HG03354 (cell line): ENCODE measurements at regions not wholly inside any gene's neighbourhood (a gene's known extent, or its start where the extent isn't known, plus 50 kb on each side); places are given as distances from the start of the nearest gene placed in this dataset.

ENCODE experiments used
- ATAC-seq: cut with Tn5 transposase; IDR thresholded peaks from one replicate; pipeline ENCODE4 v1.9.1; 2021; ENCODE audit warnings: mild to moderate bottlenecking; ENCODE audit not compliant: unreplicated experiment, poor library complexity, severe bottlenecking

DNA sequence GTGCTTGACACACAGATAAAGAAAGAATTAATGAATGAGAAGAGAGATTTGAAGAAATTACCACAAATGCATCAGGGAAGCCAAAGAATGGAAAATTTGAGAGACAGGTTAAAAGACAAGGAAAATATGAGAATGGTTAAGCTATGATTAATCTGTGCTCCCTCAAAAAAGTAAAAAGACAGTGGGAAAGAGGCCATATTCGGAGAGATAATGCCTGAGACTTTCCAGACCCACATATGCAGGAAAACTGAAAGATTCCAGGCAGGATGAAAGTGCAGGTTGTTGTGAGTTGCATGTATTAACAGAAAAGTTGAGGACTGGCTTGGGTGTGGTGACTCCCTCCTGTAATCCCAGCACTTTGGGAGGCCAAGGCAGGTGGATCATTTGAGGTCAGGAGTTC is 302.3 kb downstream of the UACA start:
- no peak for ATAC-seq

DNA sequence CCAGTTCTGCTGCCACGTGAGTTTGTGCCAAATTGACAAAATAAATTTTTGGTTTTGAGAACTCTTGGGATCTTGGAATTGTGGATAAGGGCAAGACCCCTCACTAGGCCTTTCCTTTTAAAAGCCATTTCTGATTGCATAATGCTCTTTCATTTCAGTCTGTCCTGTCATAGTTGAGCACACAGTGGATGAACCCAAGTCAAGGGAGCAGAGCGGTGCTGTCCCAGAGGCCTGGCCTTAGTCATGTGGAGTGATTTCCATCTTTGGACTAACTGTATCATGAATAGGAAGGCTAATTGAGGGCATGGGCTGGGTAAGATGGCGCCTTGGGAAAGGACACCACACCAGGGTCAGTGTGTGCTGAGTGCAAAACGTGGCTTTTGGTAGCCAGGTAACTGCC is 304.0 kb downstream of the UACA start:
- no peak for ATAC-seq

DNA sequence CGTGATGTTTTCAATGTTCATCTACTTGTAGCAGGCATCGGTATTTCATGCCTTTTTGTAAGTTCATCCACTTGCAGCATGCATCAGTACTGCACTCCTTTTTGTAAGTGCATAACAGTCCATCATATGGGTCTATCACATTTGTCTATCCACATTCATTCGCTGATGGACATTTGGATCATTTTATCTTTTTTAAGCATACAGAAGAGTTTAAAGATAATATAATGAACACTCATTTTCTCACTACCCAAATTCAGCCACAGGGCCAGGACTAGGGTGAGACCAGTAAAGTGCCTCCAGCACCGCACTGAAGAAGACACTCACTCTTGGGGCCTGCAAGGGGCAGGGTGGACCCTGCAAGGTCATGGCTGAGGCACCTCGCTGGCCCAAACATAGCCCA is 309.6 kb downstream of the UACA start:
- ATAC-seq = no peak

DNA sequence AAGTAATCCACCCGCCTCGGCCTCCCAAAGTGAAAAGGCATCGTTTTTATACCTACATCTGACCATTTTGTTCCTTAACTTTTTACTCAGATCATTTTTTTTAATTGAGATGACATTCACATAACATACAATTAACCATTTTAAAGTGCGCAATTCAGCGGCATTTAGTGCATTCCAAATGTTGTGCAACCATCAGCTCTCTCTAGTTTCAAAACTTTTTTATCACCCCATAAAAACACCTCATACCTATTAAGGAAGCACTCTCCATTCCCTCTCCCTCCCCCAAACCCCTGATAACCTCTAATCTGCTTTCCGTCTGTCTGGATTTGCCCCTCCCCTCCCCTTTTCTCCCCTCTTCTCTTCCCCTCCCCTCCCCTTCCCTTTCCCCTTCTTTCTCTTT is 310.1 kb downstream of the UACA start:
- ATAC-seq = no peak

DNA sequence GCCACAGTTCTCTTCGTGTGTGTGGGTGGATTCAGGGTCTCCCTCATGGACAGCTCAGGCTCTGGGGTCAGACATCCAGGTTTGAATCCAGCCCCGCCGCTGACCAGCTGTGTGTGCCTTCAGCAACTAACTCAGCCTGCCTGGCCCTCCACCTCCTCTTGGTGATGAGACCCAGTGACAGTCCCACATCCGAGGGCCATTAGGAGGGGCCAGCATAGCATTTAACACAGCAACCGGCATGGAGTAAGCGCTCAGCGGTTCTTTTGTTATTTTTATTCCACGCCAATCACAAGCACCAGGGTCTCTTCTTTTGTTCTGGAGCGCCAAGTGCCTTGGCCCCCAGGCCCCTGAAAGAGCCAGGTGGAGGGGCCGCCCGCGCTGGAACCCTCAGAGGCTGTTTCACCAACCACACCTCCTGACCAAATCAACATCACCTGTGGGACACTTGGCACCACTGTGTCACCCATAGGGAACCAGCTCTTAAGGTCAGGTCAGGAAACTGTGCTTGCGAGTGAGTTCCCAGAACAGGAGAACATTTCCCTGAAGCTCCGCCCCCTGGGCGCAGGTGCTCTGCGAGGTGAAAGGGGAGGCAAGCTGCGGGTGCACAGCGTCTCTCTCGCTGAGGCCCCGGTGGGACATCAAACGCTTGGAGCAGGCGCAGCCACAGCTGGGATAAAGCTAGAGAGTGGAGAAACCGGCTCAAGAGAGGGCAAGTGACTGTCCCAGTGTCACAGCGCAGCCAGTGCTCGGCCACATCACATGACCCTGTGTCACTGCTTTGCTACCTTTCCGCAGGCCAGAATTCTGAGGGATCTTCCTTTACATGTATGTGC is 311.3 kb downstream of the UACA start:
- ATAC-seq = no peak

DNA sequence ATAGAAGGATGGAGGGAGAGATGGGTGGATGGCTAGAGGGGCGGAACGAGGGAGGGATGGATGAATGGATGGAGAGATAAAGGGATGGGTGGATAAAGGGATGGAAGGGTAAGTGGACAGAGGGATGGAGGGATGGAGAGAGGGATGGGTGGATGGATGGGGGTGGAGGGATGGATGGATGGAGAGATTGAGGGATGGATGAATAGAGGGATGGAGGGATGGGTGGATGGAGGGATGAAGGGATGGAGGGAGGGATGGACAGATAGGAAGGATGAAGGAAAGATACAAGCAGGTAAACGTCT is 313.3 kb downstream of the UACA start:
- ATAC-seq = no peak

DNA sequence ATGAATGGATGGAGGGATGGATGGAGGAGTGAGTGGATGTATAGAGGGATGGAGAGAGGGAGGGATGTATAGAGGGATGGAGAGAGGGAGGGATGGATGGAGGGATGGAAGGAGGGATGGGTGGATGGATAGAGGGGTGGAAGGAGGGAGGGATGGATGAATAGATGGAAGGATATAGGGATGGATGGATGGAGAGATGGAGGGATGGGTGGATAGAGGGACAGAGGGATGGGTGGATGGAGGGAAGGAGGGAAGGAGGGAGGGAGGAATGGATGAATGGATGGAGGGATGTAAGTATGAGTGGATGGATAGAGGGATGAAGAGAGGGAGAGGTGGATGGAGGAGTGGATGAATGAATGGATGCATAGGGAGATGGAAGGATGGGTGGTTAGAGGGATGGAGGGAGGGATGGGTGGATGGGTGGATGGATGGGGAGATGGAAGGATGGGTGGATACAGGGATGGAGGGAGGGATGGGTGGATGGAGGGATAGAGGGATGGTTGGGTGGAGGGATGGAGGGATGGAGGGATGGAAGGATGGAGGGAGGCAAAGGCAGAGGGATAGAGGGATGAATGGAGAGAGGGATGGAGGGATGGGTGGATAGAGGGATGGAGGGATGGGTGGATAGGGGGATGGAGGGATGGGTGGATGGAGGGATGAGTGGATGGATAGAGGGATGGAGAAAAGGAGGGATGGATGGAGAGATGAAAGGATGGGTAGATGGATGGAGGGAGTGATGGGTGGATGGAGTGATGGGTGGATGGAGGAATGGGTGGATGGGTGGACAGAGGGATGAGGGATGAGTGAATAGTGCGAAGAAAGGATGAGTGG is 313.8 kb downstream of the UACA start:
- ATAC-seq = no peak

DNA sequence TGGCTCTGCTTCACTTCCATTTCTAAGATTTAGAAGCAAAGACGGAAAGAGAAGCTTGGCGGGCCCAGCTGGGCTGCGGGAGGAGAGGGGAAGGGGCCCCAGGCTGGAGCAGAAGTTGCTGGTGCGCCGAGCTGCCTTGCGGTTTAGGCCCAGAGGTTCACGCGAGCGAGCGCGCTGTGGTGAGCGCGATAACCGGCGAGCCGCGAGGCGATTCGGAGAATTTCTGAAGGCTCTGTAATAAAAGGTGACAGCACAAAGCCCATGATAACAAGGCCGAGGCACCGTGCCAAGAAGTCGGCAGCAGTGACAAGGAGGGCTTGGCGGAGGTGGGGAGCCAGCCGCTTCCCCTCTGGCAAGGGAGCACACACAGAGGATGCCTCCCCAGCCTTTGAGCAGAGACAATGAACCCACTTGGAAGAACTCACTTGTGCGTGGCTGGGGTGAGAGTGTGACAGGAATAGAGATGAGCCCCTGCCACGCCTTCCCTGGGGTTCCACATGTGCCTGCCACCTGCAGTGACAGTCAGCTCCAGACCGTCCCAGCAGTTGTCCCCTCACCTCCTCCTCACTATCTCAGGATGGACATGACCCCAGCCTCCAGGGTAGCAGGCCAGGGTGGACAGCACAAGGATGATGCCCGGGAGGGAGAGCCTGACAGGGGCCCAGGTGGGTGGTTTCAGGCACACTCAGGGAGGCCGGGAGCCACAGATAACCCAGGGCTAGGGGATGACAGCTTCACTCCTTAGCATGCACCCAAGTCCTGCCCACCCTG is 315.2 kb downstream of the UACA start:
- ATAC-seq = no peak

DNA sequence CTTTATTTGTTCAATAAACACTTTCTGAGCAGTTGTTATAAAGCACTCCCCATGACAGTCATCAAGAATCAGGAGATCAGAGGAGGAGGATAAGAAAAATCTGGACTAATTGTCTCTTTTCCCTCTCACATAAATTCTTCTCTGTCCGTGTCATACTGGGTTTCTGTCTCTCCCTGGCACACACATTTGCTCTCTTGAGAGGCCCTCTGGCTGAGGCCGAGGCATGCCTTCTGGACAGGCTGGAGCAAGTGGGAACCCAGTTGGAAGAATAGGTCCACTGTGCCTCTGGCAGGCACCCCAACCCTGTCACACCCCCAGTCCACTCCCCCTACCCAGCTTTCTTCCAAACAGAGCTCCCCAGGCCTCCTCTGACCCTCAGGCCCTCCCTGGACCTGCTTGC is 315.8 kb downstream of the UACA start:
- no peak for ATAC-seq

DNA sequence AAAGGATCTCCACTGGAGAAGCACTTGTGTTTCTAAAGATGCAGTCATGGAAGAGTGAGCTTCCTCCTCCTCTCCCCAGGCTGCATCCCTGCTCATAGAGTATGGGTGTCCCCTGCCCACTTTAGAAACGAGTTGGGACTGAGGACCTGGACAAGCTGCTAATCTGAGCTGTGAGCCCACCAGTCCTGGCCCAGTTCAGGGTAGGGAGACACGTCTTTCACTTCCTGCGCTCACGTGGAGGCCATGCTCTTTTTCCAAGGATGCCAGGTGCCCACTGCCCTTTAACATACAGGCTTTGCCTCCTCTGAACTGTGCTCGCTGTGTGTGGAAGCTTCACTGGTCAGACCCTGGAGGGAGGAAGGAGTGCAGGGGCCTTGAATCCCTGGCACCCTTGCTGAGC is 316.3 kb downstream of the UACA start:
- ATAC-seq = no peak

DNA sequence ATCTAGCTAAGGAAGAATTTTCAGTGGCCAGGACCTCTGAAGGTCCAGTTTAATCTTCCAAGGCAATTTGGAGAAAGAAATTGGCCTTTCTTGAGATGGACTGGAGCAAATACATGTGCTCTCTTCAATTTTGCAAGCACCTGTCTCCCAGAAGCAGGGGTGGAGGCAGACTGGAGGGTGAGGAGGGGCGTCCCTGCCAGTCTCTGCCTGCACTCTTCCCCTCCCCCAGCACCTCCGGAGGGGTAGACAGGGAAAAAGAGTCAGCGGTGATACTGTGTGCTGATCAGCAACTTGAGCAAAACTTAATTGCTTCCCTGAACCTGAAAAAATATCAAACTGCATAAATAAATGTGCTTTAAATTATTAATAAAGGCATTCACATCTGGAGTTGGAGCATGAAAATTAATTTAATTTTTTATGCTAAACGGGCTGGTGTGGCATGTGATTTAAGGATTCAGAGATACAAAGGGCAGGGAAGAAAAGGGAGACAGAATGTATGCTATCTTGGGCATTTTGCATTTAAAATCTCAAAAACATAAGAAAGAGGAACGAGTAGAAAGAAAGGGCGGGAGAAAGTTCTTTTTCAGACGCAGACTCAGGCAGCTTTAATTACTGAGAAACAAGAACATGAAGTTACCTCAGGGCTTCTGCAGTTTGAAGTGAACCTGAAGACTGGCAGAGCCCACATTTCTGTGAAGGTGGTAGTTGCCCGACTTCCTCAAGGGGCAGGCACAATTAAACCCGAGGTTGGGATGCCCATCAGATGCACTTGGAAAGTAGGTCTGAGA is 319.7 kb downstream of the UACA start:
- ATAC-seq = no peak

DNA sequence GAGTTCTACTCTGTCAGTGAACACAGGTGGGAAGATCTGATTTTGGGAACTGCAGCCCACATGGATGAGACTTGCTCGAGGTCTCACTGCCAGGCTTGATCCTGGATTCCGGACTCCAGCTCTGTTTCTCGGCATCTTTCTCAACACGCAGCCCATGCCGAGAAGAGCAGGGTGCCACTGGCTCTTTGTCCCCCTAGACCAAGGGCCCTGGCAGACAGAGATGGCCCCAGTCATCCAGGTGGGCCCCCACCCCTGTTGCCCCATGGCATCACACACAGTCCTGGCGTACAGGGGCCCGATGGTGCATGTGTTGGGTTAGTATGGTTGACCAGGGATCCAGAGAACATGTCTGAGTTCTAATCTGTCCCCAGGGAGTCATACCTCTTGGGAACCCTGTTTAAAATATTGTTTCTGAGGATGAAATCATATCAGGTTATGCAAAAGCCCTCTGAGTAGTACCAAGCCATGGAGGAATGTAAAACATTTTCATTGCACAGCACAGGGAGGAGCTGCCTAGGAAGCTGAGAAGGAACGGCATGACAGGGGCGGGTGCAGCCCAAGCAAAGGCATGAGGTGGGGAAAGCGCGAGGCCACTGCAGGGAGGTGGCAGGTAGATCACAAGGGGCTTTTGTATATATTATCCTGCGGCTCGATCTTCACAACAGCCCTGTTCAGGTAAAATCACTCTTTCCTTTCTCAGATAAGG is 320.6 kb downstream of the UACA start:
- no peak for ATAC-seq

DNA sequence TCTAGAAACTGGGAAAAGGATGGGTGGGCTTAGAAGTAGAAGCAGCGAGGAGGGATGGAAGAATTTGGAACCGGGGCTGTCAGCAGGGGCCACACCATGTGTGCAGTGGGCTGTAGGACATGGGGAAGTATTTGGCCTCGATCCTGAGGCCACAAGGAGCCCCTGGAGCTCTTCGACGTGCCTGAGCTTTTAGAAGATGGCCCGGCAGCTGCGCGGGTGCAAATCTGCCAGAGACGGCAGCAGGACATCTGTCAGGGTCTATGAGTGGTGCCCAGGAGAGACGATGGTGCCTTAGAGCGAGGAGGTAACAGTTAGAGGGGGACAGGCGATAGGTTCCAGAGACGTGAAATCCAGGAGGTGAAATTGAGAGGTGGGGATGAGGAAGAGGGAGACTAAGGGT is 321.1 kb downstream of the UACA start:
- no peak for ATAC-seq

DNA sequence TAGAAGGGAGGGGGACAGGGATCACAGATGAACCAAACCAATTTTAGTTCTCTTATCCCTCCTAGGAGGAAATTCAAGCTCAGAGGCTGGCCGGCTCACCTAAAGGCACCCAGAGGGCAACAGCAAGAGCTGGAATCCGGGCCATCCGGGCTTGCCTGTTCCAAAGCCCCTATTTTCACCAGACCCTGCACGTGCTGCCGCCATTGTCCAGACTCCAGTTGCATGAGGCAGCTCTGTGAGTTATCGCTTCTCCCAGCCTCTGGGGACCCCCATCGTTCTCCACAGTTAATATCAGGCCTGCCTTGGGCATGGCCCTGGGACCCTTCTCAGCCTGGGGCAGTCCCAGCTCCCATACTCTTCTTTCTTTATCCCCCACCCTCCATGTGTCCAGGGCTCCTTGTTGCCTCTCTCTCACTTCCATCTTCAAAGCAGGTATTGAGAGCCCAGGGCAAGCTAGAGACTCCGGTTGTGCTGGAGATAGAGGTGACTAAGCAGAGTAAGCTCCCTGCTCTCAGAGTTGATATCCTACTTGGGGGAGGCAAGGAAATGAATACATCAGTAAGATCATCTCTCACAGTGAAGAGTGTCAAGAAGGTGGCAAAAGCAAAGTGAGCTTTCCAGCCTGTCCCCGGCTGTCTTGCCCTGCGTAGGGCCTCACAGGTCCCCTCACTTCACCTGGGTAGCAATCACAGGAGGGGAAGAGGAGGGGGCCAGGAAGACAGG is 322.8 kb downstream of the UACA start:
- no peak for ATAC-seq

DNA sequence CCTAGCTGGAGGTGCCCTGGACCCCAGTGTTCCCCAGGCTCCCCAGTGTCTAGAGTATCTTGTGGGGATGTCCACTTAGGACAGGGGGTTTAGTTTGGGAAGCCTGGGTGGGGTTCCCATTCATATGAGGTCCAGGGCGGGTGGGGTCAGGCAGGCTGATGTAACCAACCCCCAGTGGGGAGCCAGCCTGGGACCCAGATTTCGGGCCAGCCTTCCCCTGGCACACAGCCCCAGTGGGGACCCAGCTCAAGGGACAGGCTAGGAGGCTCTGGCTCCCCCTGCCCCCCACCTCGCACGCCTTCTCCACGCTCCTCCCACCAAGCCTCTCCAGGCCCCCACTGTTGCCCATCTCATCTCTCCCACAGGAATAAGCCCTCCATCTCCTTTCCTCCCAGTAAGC is 323.5 kb downstream of the UACA start:
- no peak for ATAC-seq

DNA sequence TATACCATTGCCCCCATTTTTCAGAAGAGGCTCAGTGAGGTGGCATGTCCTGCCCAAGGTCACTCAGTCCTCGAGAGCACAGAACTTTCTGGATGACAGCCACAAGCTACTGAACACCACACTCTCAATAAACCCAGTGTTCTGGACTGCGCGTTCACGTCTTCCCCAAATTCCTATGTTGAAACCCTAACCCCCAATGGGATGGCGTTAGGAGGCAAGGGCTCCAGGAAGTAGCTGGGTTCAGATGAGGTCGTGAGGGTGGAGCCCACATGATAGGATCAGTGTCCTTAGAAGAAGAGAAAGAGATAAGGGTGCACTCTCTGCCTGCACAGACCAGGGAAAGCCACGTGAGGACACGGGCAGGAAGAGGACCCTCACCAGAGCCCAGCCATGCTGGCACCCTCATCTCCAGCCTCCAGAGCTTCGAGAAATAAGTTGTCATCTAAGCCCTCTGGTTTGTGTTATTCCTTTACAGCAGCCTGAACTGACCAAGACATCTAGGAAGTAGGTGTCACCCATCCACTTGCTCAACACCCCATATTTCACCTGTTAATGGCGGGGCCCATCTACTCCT is 324.0 kb downstream of the UACA start:
- no peak for ATAC-seq

DNA sequence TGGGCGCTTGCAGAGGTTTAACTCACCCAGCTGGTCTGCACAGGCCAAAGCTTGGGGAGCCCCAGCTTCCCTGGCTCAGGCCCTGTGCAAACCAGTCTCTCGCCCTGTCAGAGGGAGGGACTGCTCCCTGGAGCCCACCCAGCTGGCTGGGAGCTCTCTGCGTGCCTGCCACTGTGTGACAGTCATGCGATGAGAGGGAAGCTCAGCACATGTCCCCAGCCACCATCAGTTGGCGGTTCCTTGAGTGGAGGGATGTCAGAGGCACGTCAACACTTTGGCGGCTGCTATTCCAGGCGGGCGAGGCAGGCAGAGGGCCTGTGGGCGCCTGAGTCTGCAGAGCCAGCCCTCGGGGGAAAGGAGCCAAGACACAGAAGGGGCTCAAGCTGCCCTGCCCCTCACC is 324.6 kb downstream of the UACA start:
- no peak for ATAC-seq

DNA sequence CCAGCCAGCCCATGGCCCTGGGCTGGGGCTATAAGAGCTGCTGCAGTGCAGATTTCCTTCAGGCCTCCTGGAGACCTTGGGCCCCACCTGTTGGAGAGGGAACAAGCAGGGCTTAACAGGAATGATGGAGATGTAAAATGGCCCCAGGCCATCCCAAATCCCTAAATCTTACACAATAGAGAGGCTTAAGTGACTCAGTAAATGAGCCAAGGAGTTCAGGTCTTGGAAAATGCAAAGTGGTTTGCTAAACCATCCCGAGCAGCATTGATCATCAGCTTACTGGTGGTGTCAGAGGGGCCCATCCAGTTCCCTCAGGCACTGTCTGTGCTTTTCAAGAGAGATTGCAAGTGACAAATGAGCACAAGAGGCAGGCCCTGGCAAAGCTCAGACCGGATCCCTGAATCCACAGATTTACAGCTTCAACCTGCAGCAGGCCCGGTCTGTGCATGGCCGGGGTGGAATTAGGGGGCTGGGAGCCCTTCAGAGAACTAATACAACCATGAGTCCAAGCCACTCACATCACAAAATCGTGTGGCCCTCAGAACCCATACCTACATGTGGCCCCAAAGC is 325.4 kb downstream of the UACA start:
- no peak for ATAC-seq
